Liver (tissue), 3 donors: ENCODE measurements at regions not wholly inside any gene's neighbourhood (a gene's known extent, or its start where the extent isn't known, plus 50 kb on each side); places are given as distances from the start of the nearest gene placed in this dataset.

Experiments used
- ATF3 ChIP-seq: IDR thresholded peaks from 2 replicates; pipeline ENCODE4 v1.6.1; 2016; ENCODE audit warnings: antibody characterized with exemption
- GABPA ChIP-seq, 2 donors: IDR thresholded peaks in 1 of 2; conservative IDR thresholded peaks in 1 of 2; 2 replicates each; pipeline ENCODE4 v1.6.1; 2016; ENCODE audit warnings: antibody characterized with exemption in 2 of 2, mild to moderate bottlenecking in 1 of 2, moderate library complexity in 1 of 2
- HNF4G ChIP-seq: IDR thresholded peaks from 2 replicates; pipeline ENCODE4 v1.6.1; 2016; ENCODE audit warnings: antibody characterized with exemption
- JUND ChIP-seq, 2 donors: IDR thresholded peaks; 2 replicates each; pipeline ENCODE4 v1.6.1; 2016; ENCODE audit warnings: antibody characterized with exemption in 2 of 2
- MAX ChIP-seq: IDR thresholded peaks from 2 replicates; pipeline ENCODE4 v1.6.1; 2016; ENCODE audit warnings: antibody characterized with exemption
- REST ChIP-seq: IDR thresholded peaks from 2 replicates; pipeline ENCODE4 v1.6.1; 2016; ENCODE audit warnings: antibody characterized with exemption, mild to moderate bottlenecking
- TAF1 ChIP-seq: conservative IDR thresholded peaks from 2 replicates; pipeline ENCODE4 v1.6.1; 2016; ENCODE audit warnings: antibody characterized with exemption, mild to moderate bottlenecking
- TF ChIP-seq, protein P1 (sequence below): fragments of 150-350 bp; IDR thresholded peaks from 2 replicates; pipeline ENCODE4 v1.5.1; 2017; ENCODE audit warnings: improper control_type of control experiment, low read depth, low read length; ENCODE audit not compliant: missing input control
- donor health status: healthy.
- donor health status: healthy.

DNA sequence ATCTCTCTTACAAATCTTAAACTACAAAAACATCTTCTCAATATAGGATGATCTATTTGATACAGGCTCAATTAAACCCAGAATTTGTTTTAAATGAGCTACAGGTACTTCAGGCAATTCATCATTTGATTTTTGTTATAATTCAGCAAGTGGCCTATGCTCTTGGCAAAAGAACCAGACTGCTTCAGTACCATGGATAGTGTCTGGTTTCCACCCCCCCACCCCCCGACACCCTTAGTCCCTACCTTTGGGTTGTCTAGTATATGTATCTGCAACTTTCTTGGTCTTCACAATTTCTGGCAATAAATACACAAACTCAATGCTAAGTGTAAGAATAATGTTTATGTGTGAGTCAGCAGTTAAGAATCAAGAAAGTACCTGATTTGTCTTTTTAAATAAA, 97.3 kb upstream of the API5 start:
- TF ChIP-seq, protein P1, sequence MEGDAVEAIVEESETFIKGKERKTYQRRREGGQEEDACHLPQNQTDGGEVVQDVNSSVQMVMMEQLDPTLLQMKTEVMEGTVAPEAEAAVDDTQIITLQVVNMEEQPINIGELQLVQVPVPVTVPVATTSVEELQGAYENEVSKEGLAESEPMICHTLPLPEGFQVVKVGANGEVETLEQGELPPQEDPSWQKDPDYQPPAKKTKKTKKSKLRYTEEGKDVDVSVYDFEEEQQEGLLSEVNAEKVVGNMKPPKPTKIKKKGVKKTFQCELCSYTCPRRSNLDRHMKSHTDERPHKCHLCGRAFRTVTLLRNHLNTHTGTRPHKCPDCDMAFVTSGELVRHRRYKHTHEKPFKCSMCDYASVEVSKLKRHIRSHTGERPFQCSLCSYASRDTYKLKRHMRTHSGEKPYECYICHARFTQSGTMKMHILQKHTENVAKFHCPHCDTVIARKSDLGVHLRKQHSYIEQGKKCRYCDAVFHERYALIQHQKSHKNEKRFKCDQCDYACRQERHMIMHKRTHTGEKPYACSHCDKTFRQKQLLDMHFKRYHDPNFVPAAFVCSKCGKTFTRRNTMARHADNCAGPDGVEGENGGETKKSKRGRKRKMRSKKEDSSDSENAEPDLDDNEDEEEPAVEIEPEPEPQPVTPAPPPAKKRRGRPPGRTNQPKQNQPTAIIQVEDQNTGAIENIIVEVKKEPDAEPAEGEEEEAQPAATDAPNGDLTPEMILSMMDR: no peak
- TF ChIP-seq TAF1: no peak
- TF ChIP-seq ATF3: no peak
- TF ChIP-seq REST: peak; percentile 46
- no peak for TF ChIP-seq GABPA (IDR thresholded peaks at IDR 0.05 in 1 of 2, conservative IDR thresholded peaks at IDR 0.05 in 1 of 2)
- no peak for TF ChIP-seq HNF4G
- TF ChIP-seq MAX: no peak
- no peak for TF ChIP-seq JUND (IDR thresholded peaks at IDR 0.05)
